GM19438 (cell line): ENCODE measurements at regions not wholly inside any gene's neighbourhood (a gene's known extent, or its start where the extent isn't known, plus 50 kb on each side); places are given as distances from the start of the nearest gene placed in this dataset.
"Not testable (repeated sequence)": the region's sequence is repeated elsewhere in the genome, so short reads cannot be mapped to it uniquely, and the experiment has no call there.

Experiments used
- ATAC-seq: cut with Tn5 transposase; IDR thresholded peaks from one replicate; pipeline ENCODE4 v1.9.1; 2021; ENCODE audit warnings: low read depth; ENCODE audit not compliant: unreplicated experiment

DNA sequence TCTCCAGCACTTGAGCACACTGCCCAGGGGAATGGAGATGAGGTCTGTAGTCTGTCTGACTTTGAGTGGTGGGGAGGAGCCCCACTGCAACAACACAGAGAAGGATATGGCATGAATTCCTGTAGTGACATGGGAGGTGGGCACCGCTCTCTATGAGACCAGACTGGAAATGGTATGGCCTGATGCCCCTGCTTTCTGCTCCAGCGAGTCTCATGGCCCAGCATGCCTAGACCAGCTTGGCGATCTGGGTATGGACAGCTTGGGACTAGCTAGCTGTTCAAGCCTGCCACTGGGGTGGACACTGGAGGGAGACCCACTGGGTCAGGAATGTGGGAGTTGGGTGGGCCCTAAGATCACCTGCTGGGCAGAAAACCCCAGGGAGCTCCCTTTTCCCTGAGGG lies 477.8 kb upstream of the SEL1L start:
- ATAC-seq = no peak

DNA sequence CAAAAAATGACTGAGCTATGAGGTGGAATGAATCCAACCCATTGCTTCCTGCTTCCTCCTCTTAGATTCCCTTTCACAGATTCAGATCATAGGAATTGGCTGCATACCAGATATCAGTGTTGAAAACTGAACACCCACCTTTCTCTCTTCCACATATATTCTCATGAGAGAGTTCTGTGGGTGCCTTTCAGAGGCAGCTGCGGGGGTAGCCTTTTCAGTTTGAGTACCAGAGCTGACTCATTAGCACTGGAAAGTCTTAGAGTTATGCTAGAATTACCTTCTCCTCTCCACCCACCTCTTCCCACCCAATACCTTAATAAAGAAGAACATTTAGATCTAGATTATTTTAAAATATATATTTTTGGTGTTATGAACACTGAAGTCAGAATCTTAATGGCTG lies 495.4 kb upstream of the SEL1L start:
- no peak for ATAC-seq

- ATAC-seq = no peak
These were observed 501.7 kb upstream of the SEL1L start for GRCh38 chr14:82035397-82035796.

- not testable (repeated sequence) for ATAC-seq
These were observed 504.4 kb upstream of the SEL1L start for GRCh38 chr14:82038066-82038465.

- no peak for ATAC-seq
These were observed 511.7 kb upstream of the SEL1L start for GRCh38 chr14:82045339-82045738.

- ATAC-seq = no peak
These were observed 513.0 kb upstream of the SEL1L start for GRCh38 chr14:82046512-82047226.

DNA sequence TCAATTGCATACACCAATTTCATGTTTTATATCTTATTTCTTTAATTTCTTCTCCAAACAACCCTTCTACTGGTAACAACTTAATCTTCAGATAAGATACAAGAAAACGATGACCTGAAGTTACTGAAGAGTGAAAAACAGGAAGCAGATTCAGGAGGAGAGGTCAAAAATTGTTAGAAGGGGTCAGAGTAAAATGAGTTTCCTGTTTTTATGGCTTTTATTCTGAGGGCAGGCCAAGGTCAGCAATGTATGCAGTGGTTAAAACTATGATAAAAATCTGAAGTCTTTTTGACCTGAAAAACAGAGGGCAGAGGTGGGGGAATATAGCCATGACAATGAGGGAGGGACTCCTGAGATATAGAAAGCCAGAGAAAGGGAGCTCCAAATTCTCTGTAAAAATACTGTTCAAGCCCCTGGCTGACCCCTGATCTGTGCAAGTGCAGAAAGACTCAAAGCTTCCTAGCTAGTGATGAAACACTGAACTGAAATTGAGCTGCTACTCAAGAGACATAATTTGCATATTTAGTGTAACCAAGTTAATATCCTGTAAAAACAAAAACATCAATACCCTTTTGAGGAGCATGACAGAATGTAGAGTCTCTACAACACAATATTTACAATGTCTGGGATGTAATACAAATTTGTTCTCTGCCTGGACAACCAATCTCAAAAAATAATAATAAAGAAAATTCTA lies 514.3 kb upstream of the SEL1L start:
- no peak for ATAC-seq

GRCh38 chr14:82052778-82053177 lies 519.1 kb upstream of the SEL1L start:
- ATAC-seq = no peak

DNA sequence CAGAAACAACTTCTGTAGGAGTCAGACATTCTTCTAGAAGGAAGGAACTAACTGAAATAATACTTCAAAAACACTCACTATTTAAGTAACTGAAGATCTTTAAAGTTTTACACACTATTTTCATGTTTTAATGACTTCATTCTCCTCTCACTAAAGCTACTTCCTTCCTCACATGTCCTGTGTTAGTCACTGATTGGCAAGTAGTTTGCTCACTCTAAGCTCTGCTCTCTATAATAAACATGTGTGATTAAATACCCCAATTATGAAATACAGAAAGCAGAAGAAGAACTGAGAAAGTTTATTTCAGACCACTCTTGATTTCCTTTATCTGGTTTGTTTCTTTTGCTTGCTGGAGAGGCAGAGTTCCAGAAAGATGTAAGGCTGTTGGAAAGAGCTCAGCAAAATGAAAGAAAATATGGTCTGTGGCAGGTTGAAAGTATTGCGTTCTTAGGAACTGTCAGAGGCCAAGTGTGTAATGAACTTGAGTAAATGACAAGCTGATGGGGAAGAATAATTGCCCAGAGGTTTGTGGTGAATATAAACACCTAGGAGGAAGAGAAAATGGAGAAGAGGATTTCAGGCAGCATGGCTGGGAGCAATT lies 522.0 kb upstream of the SEL1L start:
- ATAC-seq = no peak

- no peak for ATAC-seq
These were observed 526.6 kb upstream of the SEL1L start for GRCh38 chr14:82060219-82060618.

DNA sequence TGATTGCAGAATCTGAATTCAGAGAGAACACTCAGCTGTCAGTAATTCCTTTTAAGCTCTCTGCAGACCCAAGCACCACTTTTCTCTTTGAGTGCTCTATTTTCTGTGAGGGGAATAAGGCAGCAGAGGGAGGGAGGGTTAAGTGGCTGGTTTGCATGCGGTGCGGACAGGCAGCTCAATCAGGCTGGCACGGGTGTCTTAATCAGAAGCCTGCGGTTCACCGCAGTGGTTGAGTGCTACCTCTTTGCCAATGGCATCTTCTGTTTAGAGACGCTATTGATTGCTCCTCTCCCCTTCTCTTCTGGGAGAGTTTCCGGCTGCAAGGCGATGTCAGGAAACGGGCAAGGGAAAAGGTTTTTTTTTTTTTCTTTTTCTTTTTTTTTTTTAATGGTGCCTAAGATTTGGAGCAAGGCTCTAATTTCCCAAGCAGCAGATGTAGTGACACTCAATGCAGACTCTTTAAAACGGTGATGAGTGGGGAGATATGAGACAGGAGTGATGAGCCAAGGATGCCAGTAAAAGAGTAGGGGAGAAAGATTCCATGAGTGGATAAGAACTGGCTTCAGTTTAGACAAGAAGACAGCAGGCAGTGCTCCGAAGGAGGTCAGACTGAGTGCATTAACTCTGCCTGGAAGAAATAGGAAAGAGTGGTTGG lies 533.7 kb upstream of the SEL1L start:
- no peak for ATAC-seq

DNA sequence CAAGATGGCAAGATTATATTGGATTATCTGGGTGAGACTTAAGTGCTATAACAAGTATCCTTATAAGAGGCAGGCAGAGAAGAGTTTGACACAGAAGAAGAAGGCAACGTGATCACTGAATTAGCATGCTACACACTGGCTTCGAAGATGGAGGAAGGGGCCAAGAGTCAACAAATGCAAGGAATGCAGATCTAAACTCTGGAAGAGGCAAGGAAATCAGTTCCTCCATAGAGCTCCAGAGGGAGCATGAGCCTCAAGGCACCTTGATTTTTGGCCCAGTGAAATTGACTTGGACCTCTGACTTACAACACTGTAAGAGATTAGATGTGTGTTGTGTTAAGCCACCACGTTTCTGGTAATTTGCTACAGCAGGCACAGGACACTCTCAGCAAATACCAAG lies 536.4 kb upstream of the SEL1L start:
- ATAC-seq = no peak

GRCh38 chr14:82070753-82071152 lies 537.1 kb upstream of the SEL1L start:
- ATAC-seq = no peak

DNA sequence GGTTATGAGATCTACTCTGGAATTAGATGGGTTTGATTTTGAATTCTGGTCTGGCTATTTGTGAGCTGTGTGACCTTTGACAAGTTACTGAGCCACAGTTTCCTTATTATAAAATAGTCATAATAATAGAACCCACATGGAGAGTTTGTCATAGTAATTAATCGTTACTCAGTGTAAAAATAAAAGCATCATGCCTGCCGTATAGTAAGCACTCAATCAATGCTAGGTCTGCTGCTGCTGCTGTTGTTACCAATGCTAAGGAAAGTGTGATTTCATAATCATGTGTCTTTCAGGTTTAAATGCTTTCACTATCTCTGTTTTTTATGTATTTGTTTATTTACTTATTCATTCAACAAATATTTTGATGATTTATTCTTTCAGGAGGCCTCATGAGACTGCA lies 539.9 kb upstream of the SEL1L start:
- no peak for ATAC-seq

GRCh38 chr14:82075566-82075965 lies 541.9 kb upstream of the SEL1L start:
- no peak for ATAC-seq

DNA sequence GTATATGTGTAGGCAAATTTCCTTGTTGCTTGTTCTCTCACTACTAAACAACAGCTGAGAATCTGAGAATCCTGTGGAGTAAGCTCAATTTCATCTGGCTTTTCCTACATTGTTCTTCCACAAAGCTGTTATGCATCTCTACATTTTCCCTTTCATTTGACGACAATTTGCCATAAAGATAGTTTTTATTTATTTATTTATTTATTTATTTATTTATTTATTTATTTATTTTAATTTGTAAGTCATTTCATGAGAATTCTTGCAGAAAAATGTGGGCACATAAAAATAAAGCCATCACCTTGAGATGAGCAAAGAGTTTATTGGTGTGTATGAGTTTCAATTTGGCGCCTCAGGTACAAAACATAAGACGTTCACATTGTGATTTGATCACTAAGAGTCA lies 545.9 kb upstream of the SEL1L start:
- no peak for ATAC-seq

- no peak for ATAC-seq
These were observed 546.7 kb upstream of the SEL1L start for GRCh38 chr14:82080370-82080769.

DNA sequence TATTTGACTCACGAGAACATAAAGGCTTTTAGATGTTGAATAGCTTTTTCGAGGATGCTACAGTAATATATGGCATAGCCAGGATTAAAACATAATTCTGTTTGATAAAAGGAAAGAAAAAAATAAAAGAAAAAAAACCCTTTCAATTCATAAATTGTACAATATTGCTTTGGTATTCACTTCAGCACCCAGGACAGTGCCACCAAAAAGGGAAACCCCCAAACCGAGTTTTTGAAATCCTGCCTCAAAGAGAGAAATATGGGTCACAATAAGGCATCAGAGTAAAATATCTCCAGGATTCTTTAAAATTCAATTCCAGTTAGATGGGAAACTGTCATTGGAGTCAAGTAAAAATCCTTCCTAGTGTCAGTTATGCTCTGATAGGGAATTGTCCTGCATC lies 551.2 kb upstream of the SEL1L start:
- no peak for ATAC-seq

GRCh38 chr14:82091097-82091496 lies 557.4 kb upstream of the SEL1L start:
- no peak for ATAC-seq

GRCh38 chr14:82094829-82095345 lies 561.2 kb upstream of the SEL1L start:
- ATAC-seq = no peak

- no peak for ATAC-seq
These were observed 570.4 kb upstream of the SEL1L start for GRCh38 chr14:82104013-82104412.
